Fibroblast of the aortic adventitia (primary cell): ENCODE measurements at regions not wholly inside any gene's neighbourhood (a gene's known extent, or its start where the extent isn't known, plus 50 kb on each side); places are given as distances from the start of the nearest gene placed in this dataset.
"Not testable (repeated sequence)": the region's sequence is repeated elsewhere in the genome, so short reads cannot be mapped to it uniquely, and the experiment has no call there.

ENCODE experiments used
- DNase-seq: peaks from one replicate; pipeline ENCODE4 v3.0.0-alpha.2; 2010; ENCODE audit warnings: low read depth
- H3K4me3 ChIP-seq: 2 replicates; pipeline ENCODE4 v1.5.1; 2011; ENCODE audit warnings: low read depth, mild to moderate bottlenecking, control low read depth, low read length, moderate library complexity
- TF ChIP-seq, protein P1 (sequence below): IDR thresholded peaks from 2 replicates; pipeline ENCODE4 v1.5.1; 2011; ENCODE audit warnings: mild to moderate bottlenecking, low read length, control low read depth, inconsistent platforms; ENCODE audit not compliant: insufficient read depth

- H3K4me3 ChIP-seq: no peak overlapping the region
- DNase-seq: no peak
Observed at GRCh38 chr3:22862111-22862510, 341.0 kb upstream of the UBE2E2 start.

GRCh38 chr3:22882834-22883233, 320.3 kb upstream of the UBE2E2 start:
- not testable (repeated sequence) for H3K4me3 ChIP-seq, DNase-seq

More at GRCh38 chr3:22862111-22862510, 341.0 kb upstream of the UBE2E2 start:
- TF ChIP-seq, protein P1, sequence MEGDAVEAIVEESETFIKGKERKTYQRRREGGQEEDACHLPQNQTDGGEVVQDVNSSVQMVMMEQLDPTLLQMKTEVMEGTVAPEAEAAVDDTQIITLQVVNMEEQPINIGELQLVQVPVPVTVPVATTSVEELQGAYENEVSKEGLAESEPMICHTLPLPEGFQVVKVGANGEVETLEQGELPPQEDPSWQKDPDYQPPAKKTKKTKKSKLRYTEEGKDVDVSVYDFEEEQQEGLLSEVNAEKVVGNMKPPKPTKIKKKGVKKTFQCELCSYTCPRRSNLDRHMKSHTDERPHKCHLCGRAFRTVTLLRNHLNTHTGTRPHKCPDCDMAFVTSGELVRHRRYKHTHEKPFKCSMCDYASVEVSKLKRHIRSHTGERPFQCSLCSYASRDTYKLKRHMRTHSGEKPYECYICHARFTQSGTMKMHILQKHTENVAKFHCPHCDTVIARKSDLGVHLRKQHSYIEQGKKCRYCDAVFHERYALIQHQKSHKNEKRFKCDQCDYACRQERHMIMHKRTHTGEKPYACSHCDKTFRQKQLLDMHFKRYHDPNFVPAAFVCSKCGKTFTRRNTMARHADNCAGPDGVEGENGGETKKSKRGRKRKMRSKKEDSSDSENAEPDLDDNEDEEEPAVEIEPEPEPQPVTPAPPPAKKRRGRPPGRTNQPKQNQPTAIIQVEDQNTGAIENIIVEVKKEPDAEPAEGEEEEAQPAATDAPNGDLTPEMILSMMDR: no peak

DNA sequence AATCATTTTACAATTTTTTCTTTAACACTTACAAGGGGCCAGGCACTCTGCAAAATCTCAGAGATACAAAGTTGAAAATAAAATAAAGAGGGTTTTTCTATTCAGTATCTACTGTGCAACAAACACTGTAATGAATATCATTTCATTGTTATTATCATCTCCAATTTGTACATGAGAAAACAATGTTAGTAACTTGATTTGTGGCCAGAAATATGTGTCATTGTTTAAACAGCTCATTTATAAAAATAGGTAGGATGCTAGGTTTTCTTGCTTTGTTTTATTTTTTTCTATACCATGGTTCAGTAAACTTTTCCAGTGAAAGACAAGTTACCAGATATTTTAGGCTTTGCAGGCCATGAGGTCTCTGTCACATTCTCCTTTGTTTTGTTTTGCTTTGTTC, 318.1 kb upstream of the UBE2E2 start:
- H3K4me3 ChIP-seq: no peak overlapping the region
- TF ChIP-seq, protein P1: no peak
- DNase-seq: no peak

GRCh38 chr3:22885574-22886341, 317.4 kb upstream of the UBE2E2 start:
- DNase-seq: no peak
- H3K4me3 ChIP-seq: no peak overlapping the region
- TF ChIP-seq, protein P1: no peak

DNA sequence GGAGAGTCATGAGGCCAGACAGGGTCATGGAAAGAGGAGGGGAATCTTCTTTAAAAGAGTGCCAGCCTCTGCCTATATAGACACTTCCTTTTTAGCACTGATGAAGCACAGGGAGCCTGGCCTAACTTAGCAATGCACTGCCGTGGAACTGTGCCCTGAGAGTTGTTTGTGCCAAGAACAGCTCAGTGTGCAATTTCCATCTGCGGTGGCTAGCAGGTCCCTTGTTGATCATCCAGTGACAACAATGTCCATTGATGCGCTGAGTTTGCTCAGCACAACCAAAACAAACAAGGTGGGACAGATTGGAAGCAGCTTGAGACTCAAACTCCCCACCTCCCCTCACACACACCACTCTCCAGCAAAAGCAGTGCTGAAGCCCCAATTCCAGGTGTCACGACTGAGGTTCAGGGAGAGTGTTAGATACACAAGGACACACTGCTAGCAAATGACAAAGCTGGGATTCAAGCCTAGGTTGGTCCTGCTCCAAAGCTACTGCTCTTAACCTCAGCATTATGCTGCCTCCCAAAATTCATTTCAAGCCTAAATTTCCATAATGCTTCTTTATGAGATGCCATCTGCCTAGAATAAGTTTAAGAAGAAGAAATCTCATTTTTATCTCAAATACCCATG, 316.6 kb upstream of the UBE2E2 start:
- TF ChIP-seq, protein P1: no peak
- no peak for DNase-seq
- H3K4me3 ChIP-seq: no peak overlapping the region

DNA sequence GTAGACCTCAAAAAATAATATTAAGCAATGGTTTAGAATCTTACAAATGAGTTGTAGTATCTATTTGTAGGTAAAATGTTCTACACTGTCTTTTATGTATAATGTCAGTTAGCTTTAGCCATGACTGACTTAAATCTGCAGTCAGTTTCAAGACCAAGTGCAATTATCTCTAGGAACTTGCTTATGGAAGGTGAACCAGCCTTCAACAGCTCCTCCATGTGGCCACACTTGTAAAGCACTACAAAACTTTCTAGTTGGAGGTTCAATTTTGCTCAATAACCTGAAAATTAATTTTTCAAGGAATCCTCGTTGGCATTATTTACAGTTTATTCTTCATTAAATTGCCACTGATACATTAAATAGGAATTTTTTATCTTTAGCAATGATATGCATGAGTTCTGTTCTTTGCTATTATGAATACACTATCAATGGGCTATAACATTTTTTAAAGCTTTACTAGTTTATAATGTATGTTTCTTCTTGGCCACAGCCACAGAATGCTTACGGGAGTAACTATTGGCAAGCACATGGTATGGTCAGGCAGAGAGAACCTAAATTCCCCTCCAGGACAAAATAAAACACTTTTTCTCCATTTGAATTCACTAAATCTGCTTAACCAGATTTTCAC, 315.3 kb upstream of the UBE2E2 start:
- no peak overlapping the region for H3K4me3 ChIP-seq
- DNase-seq: peak; percentile 25
- TF ChIP-seq, protein P1: peak; percentile 48

GRCh38 chr3:22893101-22893500, 310.0 kb upstream of the UBE2E2 start:
- H3K4me3 ChIP-seq: no peak overlapping the region
- DNase-seq: no peak
- TF ChIP-seq, protein P1: no peak
